ENCODE measurements at regions not wholly inside any gene's neighbourhood (a gene's known extent, or its start where the extent isn't known, plus 50 kb on each side); places are given as distances from the start of the nearest gene placed in this dataset.
"Not testable (repeated sequence)": the region's sequence is repeated elsewhere in the genome, so short reads cannot be mapped to it uniquely, and the experiment has no call there.

- no peak overlapping the region for H3K27ac ChIP-seq
- no peak for TF ChIP-seq ZFX (IDR thresholded peaks at IDR 0.05)
- no peak for TF ChIP-seq CTCF (conservative IDR thresholded peaks at IDR 0.05)
Observed at GRCh38 chr14:45947830-45948229, 694.8 kb upstream of the MIS18BP1 start.

- no peak overlapping the region for H3K27ac ChIP-seq
- no peak for TF ChIP-seq CTCF (conservative IDR thresholded peaks at IDR 0.05)
Observed at GRCh38 chr14:45946251-45946650, 693.2 kb upstream of the MIS18BP1 start.

- TF ChIP-seq CTCF (conservative IDR thresholded peaks at IDR 0.05) (no peak; the same call in 1 of the 2 replicates), ZFX (IDR thresholded peaks at IDR 0.05) (no peak)
- H3K27ac ChIP-seq = no peak overlapping the region
Observed at GRCh38 chr14:45940318-45940717, 687.3 kb upstream of the MIS18BP1 start.

GRCh38 chr14:45939572-45939971, 686.6 kb upstream of the MIS18BP1 start:
- TF ChIP-seq ZFX (IDR thresholded peaks at IDR 0.05) (no peak), CTCF (conservative IDR thresholded peaks at IDR 0.05) (no peak)
- H3K27ac ChIP-seq = no peak overlapping the region

GRCh38 chr14:45919995-45920394, 667.0 kb upstream of the MIS18BP1 start:
- not testable (repeated sequence) for H3K27ac ChIP-seq

- TF ChIP-seq CTCF (conservative IDR thresholded peaks at IDR 0.05) (no peak), ZFX (IDR thresholded peaks at IDR 0.05) (no peak)
- H3K27ac ChIP-seq = no peak overlapping the region
Observed at GRCh38 chr14:45916340-45916953, 663.4 kb upstream of the MIS18BP1 start.

- no peak overlapping the region for H3K27ac ChIP-seq
- TF ChIP-seq ZFX (IDR thresholded peaks at IDR 0.05) (no peak), CTCF (conservative IDR thresholded peaks at IDR 0.05) (no peak)
Observed at GRCh38 chr14:45907782-45908181, 654.8 kb upstream of the MIS18BP1 start.

- H3K27ac ChIP-seq = no peak overlapping the region
- no peak for TF ChIP-seq CTCF (conservative IDR thresholded peaks at IDR 0.05)
- TF ChIP-seq ZFX (IDR thresholded peaks at IDR 0.05) = no peak
Observed at GRCh38 chr14:45906257-45906656, 653.3 kb upstream of the MIS18BP1 start.

All from C4-2B (cell line).